IPS-18a (cell line): ENCODE measurements at regions not wholly inside any gene's neighbourhood (a gene's known extent, or its start where the extent isn't known, plus 50 kb on each side); places are given as distances from the start of the nearest gene placed in this dataset.

Experiments
- H3K27ac ChIP-seq: one replicate; pipeline ENCODE4 v1.5.1; 2013; ENCODE audit warnings: low read length
- H3K27me3 ChIP-seq: one replicate; pipeline ENCODE4 v1.6.1; 2013; ENCODE audit warnings: mild to moderate bottlenecking, low read length; ENCODE audit not compliant: control insufficient read depth, insufficient read depth
- H3K36me3 ChIP-seq: one replicate; pipeline ENCODE4 v1.6.1; 2013; ENCODE audit warnings: low read depth, low read length; ENCODE audit not compliant: control insufficient read depth
- H3K4me1 ChIP-seq: one replicate; pipeline ENCODE4 v1.6.1; 2013; ENCODE audit warnings: low read depth, low read length; ENCODE audit not compliant: control insufficient read depth
- H3K4me3 ChIP-seq: one replicate; pipeline ENCODE4 v1.5.1; 2013; ENCODE audit warnings: low read length
- H3K9ac ChIP-seq: one replicate; pipeline ENCODE4 v1.6.1; 2013; ENCODE audit warnings: mild to moderate bottlenecking, low read length, moderate library complexity
- H3K9me3 ChIP-seq: one replicate; pipeline ENCODE4 v1.6.1; 2013; ENCODE audit warnings: low read depth, low read length; ENCODE audit not compliant: control insufficient read depth

- H3K27ac ChIP-seq, result no peak overlapping the region
- no peaks in the 10 kb centered on the region for H3K4me1 ChIP-seq
- no peaks in the 10 kb centered on the region for H3K36me3 ChIP-seq
- no peak overlapping the region for H3K9ac ChIP-seq
- no peak overlapping the region for H3K4me3 ChIP-seq
- H3K9me3 ChIP-seq, result no peaks in the 10 kb centered on the region
- no peaks in the 10 kb centered on the region for H3K27me3 ChIP-seq
These were observed 65.1 kb upstream of the TOX3 start for GRCh38 chr16:52611817-52612673.

GRCh38 chr16:52603015-52603414 is 56.1 kb upstream of the TOX3 start:
- Histone ChIP-seq H3K4me3 (no peak overlapping the region), H3K9me3 (no peaks in the 10 kb centered on the region), H3K36me3 (no peaks in the 10 kb centered on the region), H3K27me3 (no peaks in the 10 kb centered on the region), H3K27ac (no peak overlapping the region), H3K4me1 (peaks cover 3% of the 10 kb centered on the region), H3K9ac (no peak overlapping the region)

- H3K9ac ChIP-seq, result no peak overlapping the region
- H3K4me1 ChIP-seq, result peaks cover 7% of the 10 kb centered on the region
- no peak overlapping the region for H3K4me3 ChIP-seq
- peak overlapping the region; percentile 33 for H3K27ac ChIP-seq
- H3K27me3 ChIP-seq, result no peaks in the 10 kb centered on the region
- no peaks in the 10 kb centered on the region for H3K9me3 ChIP-seq
- H3K36me3 ChIP-seq, result no peaks in the 10 kb centered on the region
These were observed 51.0 kb upstream of the TOX3 start for GRCh38 chr16:52597772-52598483.

GRCh38 chr16:52597073-52597771 is 50.3 kb upstream of the TOX3 start:
- no peaks in the 10 kb centered on the region for H3K27me3 ChIP-seq
- H3K36me3 ChIP-seq, result no peaks in the 10 kb centered on the region
- no peaks in the 10 kb centered on the region for H3K9me3 ChIP-seq
- H3K9ac ChIP-seq, result no peak overlapping the region
- peaks cover 7% of the 10 kb centered on the region for H3K4me1 ChIP-seq
- H3K4me3 ChIP-seq, result no peak overlapping the region
- no peak overlapping the region for H3K27ac ChIP-seq
